GM12891 (cell line): ENCODE measurements at regions not wholly inside any gene's neighbourhood (a gene's known extent, or its start where the extent isn't known, plus 50 kb on each side); places are given as distances from the start of the nearest gene placed in this dataset.

ENCODE experiments used
- POLR2A ChIP-seq: IDR thresholded peaks from 2 replicates; pipeline ENCODE4 v1.6.1; 2011; ENCODE audit warnings: low read depth, low read length, control low read depth
- POLR2AphosphoS5 ChIP-seq: IDR thresholded peaks from 2 replicates; pipeline ENCODE4 v1.6.1; 2011; ENCODE audit warnings: low read depth, low read length, control low read depth

- TF ChIP-seq POLR2A: no peak
- no peak for TF ChIP-seq POLR2AphosphoS5
Measured at GRCh38 chr1:13965770-13966398, 265.9 kb downstream of the PRDM2 start.
